ENCODE measurements at regions not wholly inside any gene's neighbourhood (a gene's known extent, or its start where the extent isn't known, plus 50 kb on each side); places are given as distances from the start of the nearest gene placed in this dataset.

DNA sequence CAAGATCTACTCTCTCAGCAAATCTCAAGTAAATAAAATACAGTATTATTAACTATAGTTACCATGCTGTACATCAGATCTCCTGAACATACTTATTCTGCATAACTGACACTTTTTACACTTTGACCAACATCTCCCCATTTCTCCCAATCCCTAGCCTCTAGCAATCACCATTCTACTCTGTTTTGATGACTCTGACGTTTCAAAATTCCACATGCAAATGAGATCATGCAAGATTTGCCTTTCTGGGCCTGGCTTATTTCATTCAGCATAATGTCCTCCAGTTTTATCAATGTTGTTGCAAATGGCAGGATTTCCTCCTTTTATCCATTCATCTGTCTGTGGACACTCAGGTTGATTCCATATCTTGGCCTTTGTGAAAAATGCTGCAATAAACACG lies 266.3 kb downstream of the RFPL4B start:
- Mint-ChIP-seq H3K9me3 (peaks cover 19% of the 10 kb centered on the region in 2 donors), H3K4me3 (no peak overlapping the region), H3K4me1 (no peaks in the 10 kb centered on the region), H3K27me3 (no peaks in the 10 kb centered on the region), H3K27ac (no peak overlapping the region)
- no peak for ATAC-seq
- no peak for DNase-seq

DNA sequence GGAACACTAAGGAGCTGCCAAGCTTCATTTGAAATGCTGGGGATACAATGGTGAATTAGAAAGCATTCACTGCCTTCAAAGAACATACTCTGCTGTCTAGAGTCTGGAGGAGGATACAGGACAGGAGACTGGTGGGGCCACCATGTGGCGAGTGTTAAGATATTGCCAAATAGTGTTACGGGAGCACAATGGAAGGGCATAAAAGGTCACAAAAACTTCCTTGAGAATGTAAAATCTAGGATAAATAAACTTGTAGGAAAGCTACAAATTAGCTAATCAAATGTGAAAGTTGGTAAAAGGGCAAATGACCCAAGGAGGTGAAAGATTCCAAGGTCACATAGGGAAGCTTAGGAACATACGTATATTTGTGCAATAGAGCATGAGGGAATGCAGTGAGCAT lies 271.7 kb downstream of the RFPL4B start:
- no peaks in the 10 kb centered on the region for H3K4me1 Mint-ChIP-seq
- ATAC-seq, result no peak
- H3K27ac Mint-ChIP-seq, result no peak overlapping the region
- DNase-seq, result no peak
- no peaks in the 10 kb centered on the region for H3K27me3 Mint-ChIP-seq
- H3K9me3 Mint-ChIP-seq, result peaks cover 0 to 4% of the 10 kb centered on the region in 2 donors
- no peak overlapping the region for H3K4me3 Mint-ChIP-seq

DNA sequence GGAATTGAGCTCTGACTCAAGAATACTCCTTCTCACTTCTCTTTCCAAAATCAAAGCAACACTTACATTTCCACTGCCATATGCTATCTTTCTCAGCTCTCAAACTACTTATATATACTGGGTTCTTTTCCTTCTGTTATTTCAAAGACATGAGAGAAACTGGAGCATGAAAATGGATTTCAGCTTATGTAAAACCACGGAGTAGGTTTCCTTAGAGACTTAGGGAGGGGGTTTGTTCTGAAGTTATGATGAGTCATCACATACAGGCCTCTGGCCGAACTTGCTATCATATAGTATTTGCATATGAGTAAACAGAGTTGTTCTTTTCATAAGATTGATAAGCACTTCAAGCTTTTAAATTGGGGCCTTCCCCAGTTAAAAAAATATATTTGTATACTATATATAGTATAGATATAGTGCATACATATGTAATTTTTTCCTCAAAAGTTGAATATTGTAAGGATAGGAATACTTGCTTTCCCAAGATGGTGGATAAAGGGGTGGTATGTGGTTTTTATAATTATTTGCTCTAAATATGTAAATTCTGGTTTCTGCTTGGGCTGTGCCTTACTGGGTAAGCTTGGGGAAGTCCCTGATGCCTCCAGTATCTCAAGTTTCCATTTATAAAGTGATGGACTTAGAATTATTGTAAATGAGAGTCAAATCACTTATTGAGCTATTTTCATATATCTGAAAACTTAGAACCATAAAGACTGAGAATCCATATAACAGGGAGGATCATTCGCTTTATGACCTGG lies 273.9 kb downstream of the RFPL4B start:
- DNase-seq (no peak), ATAC-seq (no peak)
- Mint-ChIP-seq H3K4me1 (no peaks in the 10 kb centered on the region), H3K4me3 (no peak overlapping the region), H3K27me3 (no peaks in the 10 kb centered on the region), H3K27ac (no peak overlapping the region), H3K9me3 (peaks cover 0 to 4% of the 10 kb centered on the region in 2 donors)

DNA sequence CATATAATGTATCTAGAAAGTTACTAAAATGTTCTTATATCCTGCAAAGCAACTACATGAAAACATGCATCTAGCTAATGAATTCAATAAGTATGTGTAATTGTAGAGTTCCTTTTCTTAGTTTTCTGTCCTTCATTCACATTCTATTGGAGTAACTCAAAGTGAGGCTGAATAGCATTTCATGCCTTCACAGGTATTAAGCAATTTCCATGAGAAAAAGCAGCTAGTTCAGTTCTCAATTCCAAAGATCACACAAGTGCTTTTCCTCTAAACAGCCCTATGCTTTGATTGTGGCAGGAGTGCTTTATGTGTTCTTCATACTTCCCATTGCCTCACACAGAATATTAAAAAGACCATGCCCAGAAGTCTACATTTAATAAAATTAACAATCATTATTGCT lies 274.9 kb downstream of the RFPL4B start:
- H3K4me1 Mint-ChIP-seq, result no peaks in the 10 kb centered on the region
- no peak overlapping the region for H3K4me3 Mint-ChIP-seq
- H3K27ac Mint-ChIP-seq, result no peak overlapping the region
- no peaks in the 10 kb centered on the region for H3K27me3 Mint-ChIP-seq
- H3K9me3 Mint-ChIP-seq, result peaks cover 0 to 4% of the 10 kb centered on the region in 2 donors
- DNase-seq, result no peak
- ATAC-seq, result no peak

DNA sequence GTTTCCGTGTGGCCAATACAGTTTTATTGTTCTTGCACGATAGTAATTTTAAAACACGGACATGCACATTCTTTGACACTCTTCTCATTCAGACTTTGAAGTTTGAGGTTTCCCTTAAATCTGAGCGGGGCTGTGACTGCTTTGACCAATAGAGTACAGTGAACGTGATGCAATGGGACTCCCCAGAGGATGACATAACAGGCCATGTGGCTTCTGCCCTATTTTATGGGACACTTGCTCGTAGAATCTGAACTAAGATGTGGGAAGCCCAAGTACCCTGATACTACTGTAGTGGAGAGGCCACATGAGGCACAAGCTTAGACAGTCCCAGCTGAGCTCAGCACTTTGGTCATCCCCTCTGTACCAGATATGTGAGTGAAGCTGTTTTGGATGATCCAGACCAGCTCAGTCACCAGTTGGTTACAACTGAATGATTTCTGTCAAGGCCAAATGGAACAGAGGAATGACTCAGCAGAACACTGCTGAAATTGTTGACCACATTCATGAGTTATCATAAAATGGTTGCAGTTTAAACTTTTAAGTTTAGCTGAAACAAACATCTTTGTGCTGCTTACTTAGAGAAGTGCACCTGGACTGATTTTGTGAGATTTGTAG lies 279.4 kb downstream of the RFPL4B start:
- no peak for DNase-seq
- ATAC-seq, result no peak
- Mint-ChIP-seq H3K4me1 (no peaks in the 10 kb centered on the region), H3K4me3 (no peak overlapping the region), H3K9me3 (no peaks in the 10 kb centered on the region), H3K27ac (no peak overlapping the region), H3K27me3 (no peaks in the 10 kb centered on the region)

DNA sequence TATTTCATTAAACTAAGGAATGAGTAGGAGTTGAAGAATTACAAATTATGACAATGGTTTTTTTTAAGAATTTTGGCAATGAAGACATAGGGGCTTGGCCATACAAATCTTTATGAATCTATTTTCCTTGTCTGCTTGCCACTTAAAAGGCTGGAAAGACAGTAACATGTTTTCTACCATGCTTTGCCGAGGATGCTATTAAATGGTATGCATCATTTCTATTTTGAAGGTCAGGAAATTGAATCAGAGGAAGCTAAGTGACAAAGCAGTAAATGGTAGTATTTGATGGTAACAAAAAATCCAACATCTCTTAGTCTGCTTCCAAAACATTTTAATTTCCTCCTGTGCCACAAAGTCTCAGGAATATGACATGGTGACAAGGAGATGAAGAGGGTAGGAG lies 287.2 kb downstream of the RFPL4B start:
- ATAC-seq, result no peak
- Mint-ChIP-seq H3K27ac (no peak overlapping the region), H3K9me3 (no peaks in the 10 kb centered on the region), H3K27me3 (no peaks in the 10 kb centered on the region), H3K4me1 (no peaks in the 10 kb centered on the region), H3K4me3 (no peak overlapping the region)
- no peak for DNase-seq

DNA sequence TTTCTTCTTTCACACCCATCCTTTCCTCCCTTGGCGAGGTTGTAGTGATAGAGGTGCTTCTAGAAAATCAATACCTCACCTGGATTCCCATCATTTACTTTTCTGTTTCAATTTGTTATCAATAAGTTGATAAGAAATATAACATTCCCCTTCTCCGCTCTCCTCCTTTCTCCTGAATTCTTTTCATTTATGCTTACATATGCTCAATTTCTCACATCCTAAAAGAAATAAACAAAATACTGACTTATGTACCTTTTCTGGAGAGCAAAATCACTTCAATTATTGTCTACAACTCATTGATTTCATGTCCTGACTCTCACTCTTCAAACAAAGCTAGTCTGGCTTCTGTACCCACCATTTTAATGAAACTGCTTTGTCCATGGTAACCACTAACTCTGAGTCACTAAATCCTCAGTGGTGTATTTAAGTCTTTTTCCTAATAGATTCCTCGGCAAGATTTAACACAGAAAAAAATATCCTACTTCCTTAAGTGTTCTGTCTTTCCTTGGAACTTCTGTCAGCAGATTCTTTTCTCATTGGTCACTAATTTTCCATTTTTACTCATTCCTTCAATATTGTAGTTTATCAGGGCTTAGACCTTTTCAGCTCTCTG lies 289.6 kb downstream of the RFPL4B start:
- DNase-seq, result no peak
- ATAC-seq, result no peak
- Mint-ChIP-seq H3K27me3 (no peaks in the 10 kb centered on the region), H3K27ac (no peak overlapping the region), H3K4me1 (no peaks in the 10 kb centered on the region), H3K9me3 (no peaks in the 10 kb centered on the region), H3K4me3 (no peak overlapping the region)

DNA sequence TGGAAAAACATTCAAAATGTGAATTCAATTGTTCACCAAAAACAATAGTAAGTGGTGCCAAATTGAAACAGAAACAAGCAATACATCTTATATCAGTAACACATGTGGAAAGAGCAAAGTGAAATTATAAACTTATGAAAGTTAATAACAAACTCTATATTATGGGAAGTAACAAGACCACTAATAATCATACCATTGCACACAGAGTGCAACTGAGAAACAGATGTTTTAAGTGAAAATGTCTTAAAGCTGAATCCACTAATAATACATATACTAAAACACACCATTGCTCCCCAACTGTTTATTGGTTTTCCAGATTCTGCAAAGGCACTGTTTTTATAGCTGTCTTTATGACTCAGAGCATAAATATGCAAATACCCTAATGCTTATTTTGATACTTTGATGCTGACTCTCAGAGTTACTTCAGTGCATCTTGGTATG lies 292.3 kb downstream of the RFPL4B start:
- no peak for ATAC-seq
- no peaks in the 10 kb centered on the region for H3K9me3 Mint-ChIP-seq
- no peak overlapping the region for H3K27ac Mint-ChIP-seq
- H3K4me3 Mint-ChIP-seq, result no peak overlapping the region
- no peaks in the 10 kb centered on the region for H3K27me3 Mint-ChIP-seq
- no peaks in the 10 kb centered on the region for H3K4me1 Mint-ChIP-seq
- no peak for DNase-seq

DNA sequence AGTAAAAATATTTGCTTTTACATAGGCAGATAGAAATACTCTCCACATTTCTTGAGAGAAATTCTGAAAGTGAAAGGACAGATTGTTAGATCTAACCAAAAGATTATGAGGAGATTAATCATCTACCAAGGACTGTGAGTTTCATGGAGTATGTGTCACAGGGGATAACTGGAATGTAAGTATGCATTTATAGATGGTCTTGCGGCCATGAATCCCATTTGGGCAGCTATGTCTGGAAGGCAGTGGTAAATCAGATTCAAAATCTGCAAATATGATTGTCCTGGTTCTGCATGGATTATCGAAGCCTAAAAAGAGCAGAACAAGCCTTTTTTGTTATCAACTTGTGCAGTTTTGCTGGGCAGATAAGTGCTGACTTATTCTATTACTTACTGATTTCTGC lies 293.8 kb downstream of the RFPL4B start:
- H3K4me1 Mint-ChIP-seq, result no peaks in the 10 kb centered on the region
- no peaks in the 10 kb centered on the region for H3K9me3 Mint-ChIP-seq
- H3K27ac Mint-ChIP-seq, result no peak overlapping the region
- ATAC-seq (no peak), DNase-seq (no peak)
- no peak overlapping the region for H3K4me3 Mint-ChIP-seq
- H3K27me3 Mint-ChIP-seq, result no peaks in the 10 kb centered on the region

DNA sequence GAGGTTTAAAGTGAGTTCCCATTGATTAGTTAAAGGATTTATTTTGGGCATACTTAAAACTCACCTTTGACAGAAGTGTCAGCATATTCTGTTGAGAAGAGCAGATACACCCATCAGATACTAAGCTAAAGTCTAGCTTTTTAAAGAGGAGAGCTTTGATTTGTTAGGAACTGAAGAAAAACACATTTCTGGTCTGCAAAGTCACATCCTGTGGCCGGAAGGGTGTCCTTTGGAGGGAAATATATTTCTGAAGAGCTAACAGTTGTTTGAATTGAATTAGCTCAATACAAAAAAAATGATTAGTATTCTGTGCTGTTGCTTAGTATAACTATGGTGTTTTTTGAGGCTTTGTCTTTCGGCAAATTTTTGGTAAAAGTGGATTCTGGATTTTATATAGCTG lies 302.7 kb downstream of the RFPL4B start:
- Mint-ChIP-seq H3K4me1 (no peaks in the 10 kb centered on the region), H3K27me3 (no peaks in the 10 kb centered on the region), H3K4me3 (no peak overlapping the region), H3K9me3 (no peaks in the 10 kb centered on the region), H3K27ac (no peak overlapping the region)
- no peak for DNase-seq
- no peak for ATAC-seq

DNA sequence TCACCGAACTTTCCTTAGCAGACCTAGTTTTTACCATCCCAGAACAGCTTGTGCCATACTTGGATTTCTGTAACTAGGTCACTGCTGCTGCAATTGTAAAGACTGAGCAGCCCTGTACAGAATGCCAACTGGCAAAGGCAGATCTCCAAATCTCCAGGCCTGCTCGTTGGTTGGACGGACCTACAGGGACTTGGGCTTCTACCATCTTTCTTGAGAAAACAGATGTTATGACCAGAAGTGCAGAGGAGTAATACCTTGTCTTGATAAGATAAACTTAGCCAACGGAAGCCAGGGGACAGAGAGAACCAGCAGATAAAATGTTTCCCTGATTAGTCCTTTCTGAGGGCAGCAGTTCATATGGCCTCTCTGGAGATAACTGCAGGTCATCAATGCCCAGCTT lies 304.1 kb downstream of the RFPL4B start:
- no peaks in the 10 kb centered on the region for H3K9me3 Mint-ChIP-seq
- no peaks in the 10 kb centered on the region for H3K4me1 Mint-ChIP-seq
- no peak overlapping the region for H3K27ac Mint-ChIP-seq
- no peaks in the 10 kb centered on the region for H3K27me3 Mint-ChIP-seq
- no peak for DNase-seq
- no peak for ATAC-seq
- no peak overlapping the region for H3K4me3 Mint-ChIP-seq

DNA sequence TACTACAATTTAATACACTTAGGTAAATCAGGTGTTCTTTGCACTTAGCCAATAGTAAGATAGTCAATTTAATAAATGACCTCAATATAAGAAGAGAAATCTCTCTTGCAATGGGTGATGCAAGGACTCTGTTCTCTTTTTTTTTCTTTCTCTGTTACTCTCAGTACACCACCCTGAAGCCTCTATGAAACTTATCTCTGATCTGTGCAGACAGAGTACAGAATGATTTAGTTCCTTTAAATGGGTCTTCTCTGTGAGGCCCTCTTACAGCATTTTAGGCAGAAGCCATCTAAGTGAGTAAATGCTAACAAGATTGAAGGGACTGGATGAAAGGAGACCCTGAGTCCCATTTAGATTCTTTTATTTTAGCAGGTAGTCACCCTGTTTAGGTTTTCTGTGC lies 312.8 kb downstream of the RFPL4B start:
- H3K4me1 Mint-ChIP-seq, result no peaks in the 10 kb centered on the region
- H3K9me3 Mint-ChIP-seq, result no peaks in the 10 kb centered on the region
- no peaks in the 10 kb centered on the region for H3K27me3 Mint-ChIP-seq
- H3K27ac Mint-ChIP-seq, result no peak overlapping the region
- ATAC-seq (no peak), DNase-seq (no peak)
- H3K4me3 Mint-ChIP-seq, result no peak overlapping the region

DNA sequence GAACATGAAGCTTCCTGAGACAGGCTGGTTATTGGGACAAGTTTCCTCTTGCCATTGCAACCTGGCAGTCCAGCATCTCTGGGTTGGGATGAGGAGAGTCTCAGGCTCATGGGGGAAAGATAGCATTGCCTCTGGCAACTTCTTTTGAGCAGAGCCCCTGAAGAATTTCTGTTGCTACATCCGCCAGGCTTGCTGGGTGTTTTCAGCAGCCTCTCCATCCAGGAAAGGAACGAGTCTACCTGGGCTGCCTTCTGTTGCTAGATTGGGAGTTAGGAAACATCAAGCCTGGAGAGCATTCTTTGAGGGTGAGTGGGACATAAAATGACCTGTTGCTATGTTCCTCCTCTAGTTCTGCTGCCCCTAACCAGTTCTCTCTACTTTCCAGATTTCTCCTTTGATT lies 313.5 kb downstream of the RFPL4B start:
- DNase-seq (no peak), ATAC-seq (no peak)
- Mint-ChIP-seq H3K4me1 (no peaks in the 10 kb centered on the region), H3K27ac (no peak overlapping the region), H3K9me3 (no peaks in the 10 kb centered on the region), H3K4me3 (no peak overlapping the region), H3K27me3 (no peaks in the 10 kb centered on the region)

DNA sequence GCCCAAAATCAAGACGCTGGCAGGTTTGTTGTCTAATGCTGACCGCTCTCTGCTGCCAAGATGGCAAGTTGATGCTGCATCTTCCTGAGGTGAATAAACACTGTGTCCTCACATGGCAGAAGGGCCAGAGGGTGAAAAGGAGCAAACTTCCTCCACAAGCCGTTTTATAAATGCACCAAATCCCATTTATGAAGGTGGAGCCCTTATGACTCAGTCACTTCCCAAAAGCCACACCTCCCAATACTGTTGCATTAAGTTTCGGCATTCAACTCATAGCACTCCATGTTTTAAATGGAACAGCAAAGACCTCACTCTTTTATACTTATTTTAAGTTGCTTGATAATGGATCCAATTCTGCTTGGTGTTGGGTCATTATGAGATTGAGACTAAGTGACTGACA lies 316.6 kb downstream of the RFPL4B start:
- no peak overlapping the region for H3K27ac Mint-ChIP-seq
- H3K4me1 Mint-ChIP-seq, result no peaks in the 10 kb centered on the region
- H3K27me3 Mint-ChIP-seq, result no peaks in the 10 kb centered on the region
- H3K4me3 Mint-ChIP-seq, result no peak overlapping the region
- H3K9me3 Mint-ChIP-seq, result no peaks in the 10 kb centered on the region
- no peak for ATAC-seq
- DNase-seq, result no peak

DNA sequence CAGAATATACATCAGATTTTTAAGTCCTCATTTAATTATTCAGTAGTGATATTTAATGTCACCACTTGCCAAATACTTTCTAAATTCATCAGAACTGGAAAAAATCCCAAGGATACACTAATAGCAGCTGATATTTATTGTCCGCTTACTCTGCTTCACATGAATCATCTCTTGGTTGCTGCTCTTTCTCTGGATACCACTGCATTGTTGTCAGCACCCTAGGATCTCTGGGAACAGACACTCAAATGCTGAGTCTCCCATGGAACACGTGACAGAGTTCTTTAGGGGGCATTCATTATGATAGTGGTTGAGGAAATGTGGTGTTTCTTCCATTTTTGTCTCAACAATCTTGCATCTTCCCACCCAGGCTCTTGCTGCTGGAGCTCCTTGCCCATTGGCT lies 318.0 kb downstream of the RFPL4B start:
- ATAC-seq (no peak), DNase-seq (no peak)
- Mint-ChIP-seq H3K27me3 (no peaks in the 10 kb centered on the region), H3K27ac (no peak overlapping the region), H3K4me1 (no peaks in the 10 kb centered on the region), H3K4me3 (no peak overlapping the region), H3K9me3 (no peaks in the 10 kb centered on the region)

DNA sequence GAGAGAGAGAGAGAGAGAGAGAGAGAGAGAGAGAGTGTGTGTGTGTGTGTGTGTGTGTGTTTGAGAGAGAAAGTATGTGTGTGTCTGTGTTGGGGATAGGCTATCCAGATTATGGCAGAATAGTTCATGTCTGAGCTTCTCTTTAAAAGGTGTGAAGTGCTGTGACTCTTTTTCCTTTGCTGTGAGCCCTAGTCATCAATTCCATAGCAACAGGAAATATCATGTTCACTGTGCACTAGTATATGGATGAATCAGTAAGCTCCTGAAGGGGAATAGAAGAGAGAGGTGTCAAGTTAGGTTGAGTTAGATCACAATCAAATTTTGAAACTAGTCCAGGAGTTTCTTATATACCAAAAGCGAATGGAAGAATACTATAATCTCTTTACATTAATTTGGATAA lies 318.7 kb downstream of the RFPL4B start:
- no peaks in the 10 kb centered on the region for H3K9me3 Mint-ChIP-seq
- no peaks in the 10 kb centered on the region for H3K4me1 Mint-ChIP-seq
- H3K27me3 Mint-ChIP-seq, result no peaks in the 10 kb centered on the region
- DNase-seq, result no peak
- ATAC-seq, result no peak
- no peak overlapping the region for H3K27ac Mint-ChIP-seq
- no peak overlapping the region for H3K4me3 Mint-ChIP-seq

Measured in stimulated activated naive CD8-positive, alpha-beta T cell treated with anti-CD3 and anti-CD28 coated beads, Interleukin-15, amount 100 ng/mL, for 72 hours (primary cell).